ENCODE measurements at regions not wholly inside any gene's neighbourhood (a gene's known extent, or its start where the extent isn't known, plus 50 kb on each side); places are given as distances from the start of the nearest gene placed in this dataset.
A peak's percentile ranks its signal among the peaks of the same experiment; 100 is the strongest.
"Not testable (repeated sequence)": the region's sequence is repeated elsewhere in the genome, so short reads cannot be mapped to it uniquely, and the experiment has no call there.

DNA sequence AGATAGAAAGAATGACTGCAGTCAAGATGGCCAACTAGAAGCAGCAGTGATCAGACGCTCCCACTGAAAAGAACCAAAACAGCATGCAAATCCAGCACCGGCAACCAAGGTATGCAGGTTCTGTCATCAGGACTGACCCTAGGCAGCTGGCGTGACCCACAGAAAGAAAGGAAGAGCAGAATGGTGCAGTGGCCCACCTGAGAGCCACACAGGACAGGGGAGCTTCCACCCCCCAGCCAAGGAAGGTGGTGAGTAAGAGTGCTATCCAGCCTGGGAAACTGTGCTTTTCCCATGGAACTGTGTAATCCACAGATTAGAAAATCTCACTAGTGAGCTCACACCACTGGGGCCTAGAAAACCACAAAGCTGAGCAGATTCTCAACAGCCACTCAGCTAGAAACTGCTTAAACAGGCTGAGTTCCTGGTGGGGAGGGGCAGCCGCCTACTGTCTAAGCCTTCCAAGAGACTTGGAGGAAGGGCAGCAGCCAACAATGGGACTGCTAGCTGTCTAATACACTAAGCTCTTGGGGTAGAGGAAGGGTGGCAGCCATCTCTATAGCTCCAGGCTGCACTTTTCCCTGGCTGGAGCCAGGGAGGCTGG lies 127.9 kb downstream of the EVA1A start:
- TF ChIP-seq SPI1 (IDR thresholded peaks at IDR 0.05; ENCODE audit: low read depth, low read length) (no peak), PAX5 (IDR thresholded peaks at IDR 0.05; ENCODE audit: insufficient read depth, low read length, severe bottlenecking) (no peak), POU2F2 (IDR thresholded peaks at IDR 0.05; ENCODE audit: low read depth, low read length) (peak; percentile 95), POLR2A (IDR thresholded peaks at IDR 0.05; ENCODE audit: low read depth, low read length) (peak; percentile 23; the same call in 1 of the 2 replicates), POLR2AphosphoS5 (IDR thresholded peaks at IDR 0.05; ENCODE audit: low read depth, low read length) (peak; percentile 71), TAF1 (IDR thresholded peaks at IDR 0.05; ENCODE audit: low read depth, low read length) (peak; percentile 44)
- DNase-seq (ENCODE audit: insufficient read length, low spot score), result peak; percentile 20
- FAIRE-seq, result peak; percentile 93

DNA sequence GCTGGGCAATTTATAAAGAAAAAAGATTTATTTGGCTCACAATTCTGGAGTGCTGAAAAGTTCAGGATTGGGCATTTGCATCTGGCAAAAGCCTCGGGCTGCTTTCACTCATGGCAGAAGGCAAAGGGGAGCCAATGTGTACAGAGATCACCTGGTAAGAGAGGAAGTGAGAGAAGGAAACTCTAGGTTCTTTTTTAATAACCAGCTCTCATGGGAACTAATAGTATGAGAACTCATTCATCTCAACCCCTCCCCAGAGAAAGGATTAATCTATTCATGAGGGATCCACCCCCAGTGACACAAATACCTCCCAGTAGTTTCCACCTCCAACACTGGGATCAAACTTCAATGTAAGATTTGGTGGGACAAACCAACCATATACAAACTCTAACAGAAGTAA lies 129.0 kb downstream of the EVA1A start:
- FAIRE-seq (peak; percentile 69), DNase-seq (ENCODE audit: insufficient read length, low spot score) (no peak)
- TF ChIP-seq SPI1 (IDR thresholded peaks at IDR 0.05; ENCODE audit: low read depth, low read length), result peak; percentile 97
- TF ChIP-seq TAF1 (IDR thresholded peaks at IDR 0.05; ENCODE audit: low read depth, low read length), result no peak

DNA sequence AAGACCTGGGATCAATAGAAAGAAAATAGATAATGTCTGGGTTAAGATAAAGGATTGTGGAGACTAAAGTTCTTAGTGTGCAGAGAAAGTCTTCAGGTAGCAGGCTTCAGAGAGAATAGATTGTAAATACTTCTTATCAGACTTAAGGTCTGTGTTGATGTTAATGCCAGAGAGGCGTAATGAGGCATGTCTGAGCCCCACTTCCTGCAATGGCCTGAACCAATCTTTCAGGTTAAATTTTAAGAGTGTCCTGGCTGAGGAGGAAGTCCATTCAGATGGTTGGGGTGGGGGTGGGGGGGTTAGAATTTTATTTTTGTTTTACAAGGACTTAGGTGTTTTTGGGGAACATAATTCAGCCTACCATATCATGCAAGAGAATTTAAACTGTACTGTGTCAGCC lies 129.5 kb downstream of the EVA1A start:
- DNase-seq (ENCODE audit: insufficient read length, low spot score) (no peak), FAIRE-seq (peak; percentile 76)
- TF ChIP-seq POU2F2 (IDR thresholded peaks at IDR 0.05; ENCODE audit: low read depth, low read length), result no peak
- peak; percentile 38; the same call in 1 of the 2 replicates for TF ChIP-seq SPI1 (IDR thresholded peaks at IDR 0.05; ENCODE audit: low read depth, low read length)

DNA sequence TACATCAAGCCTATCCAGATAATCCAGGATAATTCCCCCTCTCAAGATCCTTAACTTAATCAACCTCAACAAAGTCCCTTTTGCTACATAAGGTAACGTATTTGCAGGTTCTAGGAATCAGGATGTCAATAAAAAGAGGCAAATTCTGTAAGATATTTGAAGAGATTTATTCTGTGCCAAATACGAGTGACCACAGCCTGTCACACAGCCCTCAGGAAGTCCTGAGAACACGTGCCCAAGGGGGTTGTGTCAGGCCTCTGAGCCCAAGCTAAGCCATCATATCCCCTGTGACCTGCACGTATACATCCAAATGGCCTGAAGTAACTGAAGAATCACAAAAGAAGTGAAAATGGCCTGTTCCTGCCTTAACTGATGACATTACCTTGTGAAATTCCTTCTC lies 130.3 kb downstream of the EVA1A start:
- DNase-seq (ENCODE audit: insufficient read length, low spot score), result not testable (repeated sequence)
- FAIRE-seq, result peak; percentile 51

DNA sequence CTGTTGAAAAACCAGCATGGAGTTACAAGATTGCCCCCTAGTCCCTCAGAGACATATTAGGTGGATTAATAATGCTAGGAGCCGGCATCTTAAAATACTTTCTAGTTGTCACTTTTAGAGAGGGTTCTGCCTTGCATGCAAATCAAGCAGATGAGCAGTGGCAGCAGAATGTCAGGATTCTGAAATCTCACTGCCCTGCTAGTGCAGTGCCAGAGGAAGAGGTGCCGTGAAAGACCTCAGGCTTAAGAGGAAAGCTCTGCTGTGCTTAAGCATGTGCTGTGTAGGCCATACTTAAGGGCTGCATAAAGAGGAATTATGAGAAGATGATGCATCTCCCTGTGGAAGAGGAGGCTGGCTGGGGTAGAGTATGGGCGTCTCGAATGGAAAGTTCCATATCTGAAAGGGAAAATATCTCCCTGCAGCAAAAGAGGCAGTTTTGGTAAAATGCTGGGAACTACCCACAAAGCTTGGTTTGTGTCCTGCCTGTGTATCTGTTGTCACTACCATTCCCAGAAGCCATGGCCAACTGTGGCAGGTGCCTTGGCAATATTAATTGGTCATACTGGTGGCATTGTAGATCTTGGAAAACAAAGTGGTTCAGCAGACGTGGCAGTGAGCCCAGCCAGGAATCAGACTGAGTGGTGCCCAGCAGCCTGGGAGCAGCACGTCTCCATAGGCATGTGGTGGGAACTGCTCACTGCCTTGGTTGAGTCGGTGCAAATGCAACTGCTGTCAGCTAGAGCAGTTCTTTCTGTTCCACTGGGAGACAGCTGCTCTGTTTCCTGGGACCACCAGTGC lies 131.9 kb downstream of the EVA1A start:
- peak; percentile 56; the same call in 1 of the 2 replicates for TF ChIP-seq POLR2A (IDR thresholded peaks at IDR 0.05; ENCODE audit: low read depth, low read length)
- TF ChIP-seq PAX5 (IDR thresholded peaks at IDR 0.05; ENCODE audit: insufficient read depth, low read length, severe bottlenecking), result no peak
- no peak for DNase-seq (ENCODE audit: insufficient read length, low spot score)
- peak; percentile 95 for FAIRE-seq

DNA sequence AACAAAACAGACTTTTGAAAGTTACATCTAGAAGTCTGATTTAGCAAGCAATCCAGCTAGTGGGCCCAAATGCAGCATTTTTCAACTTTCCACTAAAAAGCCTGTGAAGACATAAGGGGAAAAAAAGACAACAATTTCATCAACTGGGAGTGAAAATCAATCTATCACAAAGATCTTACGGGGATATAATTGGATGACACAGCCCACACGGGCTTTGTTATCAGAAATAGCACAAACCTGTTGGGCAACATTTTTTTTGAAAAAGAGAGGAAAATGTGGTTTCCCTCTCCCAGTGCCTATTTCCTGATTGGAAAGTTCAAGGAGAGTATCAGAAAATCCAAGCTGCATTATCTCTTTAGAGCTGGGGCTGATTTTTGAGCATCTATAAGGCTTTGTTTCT lies 132.7 kb downstream of the EVA1A start:
- TF ChIP-seq POU2F2 (IDR thresholded peaks at IDR 0.05; ENCODE audit: low read depth, low read length) (no peak), SPI1 (IDR thresholded peaks at IDR 0.05; ENCODE audit: low read depth, low read length) (no peak), POLR2AphosphoS5 (IDR thresholded peaks at IDR 0.05; ENCODE audit: low read depth, low read length) (no peak), TAF1 (IDR thresholded peaks at IDR 0.05; ENCODE audit: low read depth, low read length) (no peak), PAX5 (IDR thresholded peaks at IDR 0.05; ENCODE audit: insufficient read depth, low read length, severe bottlenecking) (no peak), POLR2A (IDR thresholded peaks at IDR 0.05; ENCODE audit: low read depth, low read length) (no peak)
- no peak for FAIRE-seq
- DNase-seq (ENCODE audit: insufficient read length, low spot score), result no peak

DNA sequence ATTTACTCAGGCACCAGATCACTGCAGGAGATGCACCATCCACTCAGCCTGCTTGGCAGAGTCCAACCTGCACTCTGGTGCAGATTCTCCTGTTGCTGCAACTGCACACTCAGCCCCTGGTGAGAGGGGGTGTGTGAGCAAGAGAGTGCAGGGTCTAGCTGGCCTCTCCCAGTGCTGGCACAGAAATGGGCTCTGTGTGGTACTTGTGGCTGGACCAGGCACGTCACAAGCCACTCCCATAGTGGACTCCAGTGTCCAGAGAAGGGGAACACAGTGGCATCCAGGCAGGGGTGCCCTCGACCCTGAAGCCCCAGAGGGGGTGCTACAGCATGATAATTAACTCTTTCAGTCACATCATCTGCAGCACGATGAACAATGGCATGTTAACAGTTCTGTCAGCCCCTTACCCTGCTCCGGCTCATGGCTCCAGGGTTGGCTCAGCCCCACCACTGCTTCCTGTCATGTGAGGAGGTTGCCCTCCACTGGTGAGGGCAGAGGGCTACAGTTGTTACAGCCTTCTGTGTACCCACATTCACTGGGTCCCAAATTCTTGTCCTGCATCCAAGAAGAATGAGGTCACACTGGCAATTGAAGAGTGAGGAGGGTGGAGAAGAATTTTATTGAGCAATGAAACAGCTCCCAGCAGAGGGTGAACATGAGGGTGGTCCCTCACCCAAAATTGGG lies 135.7 kb downstream of the EVA1A start:
- DNase-seq (ENCODE audit: insufficient read length, low spot score), result no peak
- FAIRE-seq, result no peak
- TF ChIP-seq POU2F2 (IDR thresholded peaks at IDR 0.05; ENCODE audit: low read depth, low read length) (no peak), POLR2A (IDR thresholded peaks at IDR 0.05; ENCODE audit: low read depth, low read length) (no peak)

DNA sequence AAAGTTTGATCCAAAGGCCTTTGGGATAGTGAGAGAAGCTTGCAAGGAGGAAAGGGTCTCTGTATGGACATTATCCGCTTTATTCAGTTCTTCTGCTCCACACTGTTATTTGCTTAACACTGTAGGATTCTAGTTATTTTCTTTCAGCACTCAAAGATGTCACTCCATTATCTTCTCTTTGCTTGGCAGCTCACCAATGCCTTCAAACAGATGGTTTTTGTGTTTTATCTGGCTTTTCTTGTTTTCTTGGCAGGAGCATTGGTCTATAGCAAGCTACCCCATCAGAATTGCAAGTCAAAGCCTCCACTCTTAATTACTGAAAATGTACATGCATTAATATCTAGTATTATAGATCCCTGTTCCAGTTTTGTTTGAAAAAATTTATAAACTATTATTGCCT lies 138.8 kb downstream of the EVA1A start:
- TF ChIP-seq PAX5 (IDR thresholded peaks at IDR 0.05; ENCODE audit: insufficient read depth, low read length, severe bottlenecking), result no peak
- no peak for DNase-seq (ENCODE audit: insufficient read length, low spot score)
- FAIRE-seq, result no peak

DNA sequence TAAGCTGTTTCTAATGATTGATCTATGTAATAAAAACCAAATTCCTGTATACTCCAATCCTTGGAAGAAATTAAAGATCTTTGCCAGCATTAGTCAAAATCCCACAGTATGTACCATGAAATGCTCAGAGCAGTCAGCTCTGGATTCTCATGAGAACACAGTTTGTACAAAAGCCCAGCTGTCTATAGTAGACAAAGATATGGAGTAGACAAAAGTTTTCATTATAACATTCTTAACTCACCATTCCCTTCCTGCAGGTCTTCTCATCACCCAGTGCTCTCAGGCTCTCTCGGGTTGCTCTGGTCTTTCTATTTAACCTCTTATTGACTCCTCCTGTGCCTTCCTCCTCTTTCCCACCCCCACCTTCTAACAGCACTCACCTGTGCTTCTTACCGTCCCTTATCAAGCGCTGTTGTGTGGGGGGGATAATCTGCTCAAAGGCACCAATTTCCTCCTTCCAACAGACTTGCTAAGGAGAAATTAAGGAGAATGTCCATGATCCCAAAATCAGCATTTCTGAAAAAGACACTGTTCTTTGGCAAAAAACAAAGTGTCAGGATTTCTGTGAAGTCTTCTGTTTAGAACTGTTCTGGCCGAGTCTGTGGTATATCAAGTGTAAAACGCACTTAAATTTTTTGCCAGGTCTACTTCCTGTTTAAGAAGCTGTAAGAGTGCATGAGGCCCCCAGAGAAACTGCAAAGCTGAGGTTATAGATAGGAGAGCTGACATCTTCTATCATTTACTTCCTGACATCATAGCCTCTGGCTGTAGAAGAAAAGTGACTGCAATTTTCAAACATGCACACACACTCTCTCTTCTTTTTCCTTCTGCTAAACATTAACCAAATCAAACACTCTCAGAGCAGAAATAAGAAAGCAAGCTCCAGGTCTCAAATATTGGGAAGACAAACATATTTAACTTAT lies 144.1 kb downstream of the EVA1A start:
- DNase-seq (ENCODE audit: insufficient read length, low spot score), result no peak
- no peak for TF ChIP-seq POU2F2 (IDR thresholded peaks at IDR 0.05; ENCODE audit: low read depth, low read length)
- TF ChIP-seq TAF1 (IDR thresholded peaks at IDR 0.05; ENCODE audit: low read depth, low read length), result no peak
- no peak for TF ChIP-seq SPI1 (IDR thresholded peaks at IDR 0.05; ENCODE audit: low read depth, low read length)
- TF ChIP-seq POLR2A (IDR thresholded peaks at IDR 0.05; ENCODE audit: low read depth, low read length), result no peak
- TF ChIP-seq POLR2AphosphoS5 (IDR thresholded peaks at IDR 0.05; ENCODE audit: low read depth, low read length), result no peak
- no peak for TF ChIP-seq PAX5 (IDR thresholded peaks at IDR 0.05; ENCODE audit: insufficient read depth, low read length, severe bottlenecking)
- peak; percentile 80 for FAIRE-seq

DNA sequence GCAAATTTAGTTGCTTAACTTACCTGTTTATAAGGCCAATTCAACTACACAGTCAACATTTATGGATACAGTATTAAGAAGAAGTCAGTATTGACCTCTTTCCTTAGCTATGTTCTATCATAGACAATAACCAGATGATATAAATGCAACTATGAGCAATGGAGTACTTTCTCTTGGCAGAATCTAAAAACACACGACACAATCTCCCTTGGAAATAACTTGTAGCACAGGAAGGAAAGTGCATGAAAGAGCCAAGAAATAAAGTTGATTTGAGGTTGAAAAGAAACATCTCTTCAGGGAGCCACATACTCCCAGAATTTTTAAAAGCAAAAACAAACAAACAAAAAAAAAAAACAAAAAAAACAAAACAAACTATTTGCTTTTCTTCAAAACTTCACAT lies 145.0 kb downstream of the EVA1A start:
- TF ChIP-seq POLR2A (IDR thresholded peaks at IDR 0.05; ENCODE audit: low read depth, low read length), result no peak
- TF ChIP-seq PAX5 (IDR thresholded peaks at IDR 0.05; ENCODE audit: insufficient read depth, low read length, severe bottlenecking), result no peak
- TF ChIP-seq SPI1 (IDR thresholded peaks at IDR 0.05; ENCODE audit: low read depth, low read length), result no peak
- no peak for TF ChIP-seq POU2F2 (IDR thresholded peaks at IDR 0.05; ENCODE audit: low read depth, low read length)
- no peak for TF ChIP-seq POLR2AphosphoS5 (IDR thresholded peaks at IDR 0.05; ENCODE audit: low read depth, low read length)
- TF ChIP-seq TAF1 (IDR thresholded peaks at IDR 0.05; ENCODE audit: low read depth, low read length), result no peak
- FAIRE-seq (peak; percentile 83), DNase-seq (ENCODE audit: insufficient read length, low spot score) (no peak)
